BJ (cell line): ENCODE measurements at regions not wholly inside any gene's neighbourhood (a gene's known extent, or its start where the extent isn't known, plus 50 kb on each side); places are given as distances from the start of the nearest gene placed in this dataset.

Experiments
- CTCF ChIA-PET: fragments of 350-600 bp; formaldehyde crosslinking; extraction: SDS; loops from one replicate; lab custom pipeline; 2021; ENCODE audit warnings: antibody characterized with exemption, inconsistent platforms; lab: Yijun Ruan, JAX
- POLR2A ChIA-PET: fragments of 300-600 bp; sonication (Branson Sonifier 250); formaldehyde crosslinking; extraction: SDS; loops from one replicate; lab custom pipeline; 2021; ENCODE audit warnings: antibody characterized with exemption; lab: Charles Lee
- DNase-seq: peaks from one replicate; pipeline ENCODE4 v3.0.0-alpha.2; 2011; ENCODE audit warnings: low read depth
- H3K27me3 ChIP-seq: 2 replicates; pipeline ENCODE4 v1.6.0; 2011; ENCODE audit warnings: low read length; ENCODE audit not compliant: control insufficient read depth, insufficient read depth
- H3K36me3 ChIP-seq: 2 replicates; pipeline ENCODE4 v1.5.1; 2011; ENCODE audit warnings: low read length; ENCODE audit not compliant: control insufficient read depth, insufficient read depth
- H3K4me3 ChIP-seq: 2 replicates; pipeline ENCODE4 v1.5.1; 2011; ENCODE audit warnings: low read depth, mild to moderate bottlenecking, control low read depth, low read length
- TF ChIP-seq, protein P1 (sequence below): IDR thresholded peaks from 2 replicates; pipeline ENCODE4 v1.5.1; 2011; ENCODE audit warnings: low read depth, mild to moderate bottlenecking, control low read depth, inconsistent platforms, low read length, moderate library complexity; ENCODE audit not compliant: insufficient read depth

DNA sequence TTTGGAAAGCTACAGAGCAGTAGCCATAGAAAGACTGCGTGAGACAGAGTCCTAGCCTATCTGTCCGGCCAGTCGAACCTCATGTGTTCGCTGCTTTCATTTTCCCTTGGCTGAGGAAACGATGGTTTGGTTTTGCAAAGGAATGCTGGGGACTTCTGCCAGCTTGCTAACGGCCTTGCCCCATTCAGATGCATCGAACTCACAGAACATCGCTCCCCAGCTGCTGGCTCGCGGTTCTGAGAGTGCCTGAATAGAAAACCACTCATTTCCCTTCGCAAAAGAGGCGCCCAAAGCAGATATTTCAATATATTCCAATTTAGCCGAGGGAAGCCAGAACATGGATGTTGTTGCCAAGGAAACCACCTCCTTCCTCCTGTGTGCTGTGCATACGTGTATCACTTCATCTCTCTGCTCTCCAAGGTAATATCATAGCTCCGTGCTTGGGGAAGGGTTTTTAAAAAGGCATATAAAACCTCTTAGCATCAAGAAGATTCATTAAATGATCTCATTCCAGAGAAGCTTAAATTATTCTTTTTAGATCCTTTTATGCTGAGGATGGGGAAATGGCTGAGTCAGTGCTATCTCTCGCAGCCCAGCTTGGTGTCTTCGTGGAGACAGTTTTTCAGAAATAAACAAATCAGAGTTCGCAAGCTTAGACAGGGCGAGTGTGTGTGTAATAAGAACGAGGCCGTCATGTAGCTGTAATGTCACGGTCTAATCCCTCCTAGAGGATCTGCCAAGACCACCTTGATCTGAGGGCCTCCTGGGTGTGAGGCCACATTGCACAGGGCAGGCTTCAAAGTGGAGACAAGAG lies 215.2 kb downstream of the RPS24 start:
- ChIA-PET CTCF (interaction anchor here (1.2 kb wide), 1 partner anchor 21 kb away, joined by 4 read pairs; no protein-coding TSS in a partner anchor), POLR2A (no interaction called here)
- Histone ChIP-seq H3K36me3 (no peaks in the 10 kb centered on the region), H3K27me3 (no peaks in the 10 kb centered on the region), H3K4me3 (no peak overlapping the region)
- TF ChIP-seq, protein P1, sequence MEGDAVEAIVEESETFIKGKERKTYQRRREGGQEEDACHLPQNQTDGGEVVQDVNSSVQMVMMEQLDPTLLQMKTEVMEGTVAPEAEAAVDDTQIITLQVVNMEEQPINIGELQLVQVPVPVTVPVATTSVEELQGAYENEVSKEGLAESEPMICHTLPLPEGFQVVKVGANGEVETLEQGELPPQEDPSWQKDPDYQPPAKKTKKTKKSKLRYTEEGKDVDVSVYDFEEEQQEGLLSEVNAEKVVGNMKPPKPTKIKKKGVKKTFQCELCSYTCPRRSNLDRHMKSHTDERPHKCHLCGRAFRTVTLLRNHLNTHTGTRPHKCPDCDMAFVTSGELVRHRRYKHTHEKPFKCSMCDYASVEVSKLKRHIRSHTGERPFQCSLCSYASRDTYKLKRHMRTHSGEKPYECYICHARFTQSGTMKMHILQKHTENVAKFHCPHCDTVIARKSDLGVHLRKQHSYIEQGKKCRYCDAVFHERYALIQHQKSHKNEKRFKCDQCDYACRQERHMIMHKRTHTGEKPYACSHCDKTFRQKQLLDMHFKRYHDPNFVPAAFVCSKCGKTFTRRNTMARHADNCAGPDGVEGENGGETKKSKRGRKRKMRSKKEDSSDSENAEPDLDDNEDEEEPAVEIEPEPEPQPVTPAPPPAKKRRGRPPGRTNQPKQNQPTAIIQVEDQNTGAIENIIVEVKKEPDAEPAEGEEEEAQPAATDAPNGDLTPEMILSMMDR, result no peak
- DNase-seq, result peak; percentile 57

DNA sequence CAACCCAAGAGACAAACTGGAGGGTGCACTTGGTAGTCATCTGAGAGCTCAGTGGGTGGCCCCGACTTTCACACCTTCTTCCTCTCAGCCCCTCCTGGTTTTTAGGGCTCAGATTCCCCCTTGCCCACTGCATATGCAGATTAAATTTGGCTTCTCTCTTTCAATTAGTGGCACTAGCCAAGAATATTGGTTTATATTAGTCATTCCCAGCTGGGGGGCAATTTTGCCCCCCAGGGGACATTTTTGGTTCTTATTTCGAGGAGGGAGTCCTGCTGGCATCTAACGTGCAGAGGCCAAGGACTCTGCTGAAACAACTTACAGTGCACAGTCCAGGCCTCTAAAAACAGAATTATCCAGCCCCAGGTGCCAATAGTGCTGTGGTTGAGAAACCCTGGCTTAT lies 216.0 kb downstream of the RPS24 start:
- ChIA-PET CTCF (interaction anchor here (1.2 kb wide), 1 partner anchor 21 kb away, joined by 4 read pairs; no protein-coding TSS in a partner anchor), POLR2A (no interaction called here)
- no peak overlapping the region for H3K4me3 ChIP-seq
- TF ChIP-seq, protein P1, result no peak
- no peaks in the 10 kb centered on the region for H3K27me3 ChIP-seq
- DNase-seq, result no peak
- no peaks in the 10 kb centered on the region for H3K36me3 ChIP-seq

DNA sequence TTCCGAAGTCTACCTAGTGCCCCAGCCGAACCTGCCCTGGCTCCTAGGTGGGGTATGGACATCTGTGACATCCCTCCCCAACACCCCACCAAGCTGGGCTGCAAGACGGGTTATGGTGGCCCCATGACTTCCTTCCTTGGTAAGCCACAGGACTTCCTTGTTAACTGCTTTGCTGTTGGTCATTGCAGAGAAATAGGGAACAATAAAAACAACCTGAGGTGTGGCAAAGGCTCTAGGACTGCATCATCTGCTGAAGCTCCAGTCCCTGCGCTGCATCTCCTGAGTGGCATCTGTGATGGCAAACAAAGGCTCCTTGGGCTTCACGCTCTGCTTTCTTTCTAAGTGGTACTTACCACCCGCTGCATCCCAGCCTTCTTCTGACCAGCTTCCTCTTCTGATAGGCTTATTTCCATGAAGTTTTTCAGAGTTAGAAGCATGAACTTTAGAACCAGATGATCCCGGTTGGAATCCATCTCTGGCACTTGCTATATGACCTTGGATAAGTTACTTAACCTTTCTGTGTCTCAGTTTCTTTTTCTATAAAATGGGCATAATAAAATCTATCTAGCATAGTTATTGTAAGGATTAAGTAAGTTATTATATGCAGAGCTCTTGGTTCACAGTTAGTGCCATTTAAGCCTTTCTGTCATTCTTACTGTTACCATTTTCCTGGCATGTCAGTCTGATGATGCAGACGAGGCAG lies 216.8 kb downstream of the RPS24 start:
- Histone ChIP-seq H3K4me3 (no peak overlapping the region), H3K27me3 (no peaks in the 10 kb centered on the region), H3K36me3 (no peaks in the 10 kb centered on the region)
- TF ChIP-seq, protein P1, result no peak
- DNase-seq, result no peak
- ChIA-PET CTCF (interaction anchor here (0.5 to 1.2 kb wide), 4 partner anchors 22 to 945 kb away, joined by 3 to 4 read pairs (median 3); no protein-coding TSS in a partner anchor), POLR2A (no interaction called here)

DNA sequence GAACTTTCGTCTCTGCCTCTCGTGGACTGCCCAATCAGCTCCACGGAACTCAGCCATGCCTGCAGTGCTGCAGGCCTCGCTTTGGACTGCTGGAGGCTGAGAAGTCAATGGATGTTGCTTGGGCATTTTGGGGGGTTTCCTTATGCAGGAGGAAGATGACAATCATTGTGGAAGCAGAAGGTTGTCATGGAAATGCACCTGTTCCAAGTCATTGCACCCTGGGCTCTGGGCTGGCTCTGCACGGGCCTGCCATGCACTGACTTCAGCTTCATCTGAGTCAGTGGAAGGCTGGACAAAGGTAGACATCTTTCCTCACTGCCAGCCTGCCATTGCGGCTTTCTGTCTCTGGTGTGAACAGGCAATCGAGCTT lies 217.3 kb downstream of the RPS24 start:
- Histone ChIP-seq H3K27me3 (no peaks in the 10 kb centered on the region), H3K36me3 (no peaks in the 10 kb centered on the region), H3K4me3 (no peak overlapping the region)
- DNase-seq, result no peak
- TF ChIP-seq, protein P1, result no peak
- ChIA-PET CTCF (interaction anchor here (0.5 to 0.7 kb wide), 2 partner anchors 55 to 945 kb away, joined by 3 read pairs; no protein-coding TSS in a partner anchor), POLR2A (no interaction called here)

DNA sequence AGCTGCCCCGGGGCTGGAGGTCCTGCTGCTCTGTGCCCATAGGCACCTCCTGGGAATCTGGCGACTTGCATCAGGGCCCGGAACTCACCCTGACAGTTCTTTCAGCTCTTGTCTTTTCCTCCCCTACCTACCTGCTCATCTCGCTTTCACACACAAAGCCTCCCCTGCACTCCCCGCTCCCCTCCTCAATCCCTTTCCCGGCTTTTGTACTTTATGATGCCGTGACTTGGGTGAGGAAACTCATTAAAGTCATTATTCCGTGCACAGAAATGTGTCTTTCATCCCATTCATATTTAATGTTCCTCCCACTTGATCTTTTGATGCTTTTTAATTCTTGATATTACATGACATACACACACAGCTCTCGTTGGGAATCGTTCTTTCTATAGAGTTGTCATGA lies 218.6 kb downstream of the RPS24 start:
- H3K36me3 ChIP-seq, result no peaks in the 10 kb centered on the region
- H3K27me3 ChIP-seq, result no peaks in the 10 kb centered on the region
- DNase-seq, result no peak
- ChIA-PET POLR2A (no interaction called here), CTCF (no interaction called here)
- no peak overlapping the region for H3K4me3 ChIP-seq
- TF ChIP-seq, protein P1, result no peak
